WTC11 (cell line): ENCODE measurements at regions not wholly inside any gene's neighbourhood (a gene's known extent, or its start where the extent isn't known, plus 50 kb on each side); places are given as distances from the start of the nearest gene placed in this dataset.
"Not testable (repeated sequence)": the region's sequence is repeated elsewhere in the genome, so short reads cannot be mapped to it uniquely, and the experiment has no call there.

Experiments used
- ATAC-seq: fragments of 200-7000 bp; cut with Tn5 transposase; 2 replicates; pipeline ENCODE4 v1.10.0; 2021; ENCODE audit warnings: mild to moderate bottlenecking, moderate library complexity
- CTCF ChIA-PET: fragments of 300-600 bp; sonication (Branson Sonifier 250); formaldehyde crosslinking; loops from one replicate; lab custom pipeline; 2021; ENCODE audit warnings: antibody characterized with exemption; lab: Charles Lee
- POLR2A ChIA-PET: fragments of 350-600 bp; sonication (Branson Sonifier 250); formaldehyde crosslinking; loops from one replicate; lab custom pipeline; 2021; ENCODE audit warnings: antibody characterized with exemption; lab: Charles Lee
- DNase-seq: peaks from one replicate; pipeline ENCODE4 v3.0.0; 2021; ENCODE audit warnings: low spot score
- H3K27ac Mint-ChIP-seq: 2 replicates; pipeline ENCODE4 v1.8.0; 2021; ENCODE audit warnings: mixed read lengths
- H3K27me3 Mint-ChIP-seq: 2 replicates; pipeline ENCODE4 v1.8.0; 2021; ENCODE audit warnings: low read depth, mild to moderate bottlenecking, moderate library complexity, mixed read lengths
- H3K36me3 Mint-ChIP-seq: 2 replicates; pipeline ENCODE4 v1.8.0; 2021; ENCODE audit warnings: mixed read lengths
- H3K4me1 Mint-ChIP-seq: 2 replicates; pipeline ENCODE4 v1.8.0; 2022; ENCODE audit warnings: mixed read lengths
- H3K4me3 Mint-ChIP-seq: 2 replicates; pipeline ENCODE4 v1.8.0; 2021; ENCODE audit warnings: mild to moderate bottlenecking, moderate library complexity, mixed read lengths
- H3K9me3 Mint-ChIP-seq: 2 replicates; pipeline ENCODE4 v1.8.0; 2021; ENCODE audit warnings: mixed read lengths
- CREM ChIP-seq: sonication (generic); formaldehyde crosslinking; IDR thresholded peaks from 2 replicates; pipeline ENCODE4 v1.8.1; 2022; ENCODE audit warnings: mild to moderate bottlenecking, missing genetic modification reagents, moderate library complexity
- CTCF ChIP-seq: fragments of 200-600 bp; IDR thresholded peaks from 2 replicates; pipeline ENCODE4 v1.8.0; 2022; ENCODE audit warnings: antibody characterized with exemption
- EMX1 ChIP-seq: fragments of 250-450 bp; sonication (Bioruptor Pico); IDR thresholded peaks from 2 replicates; pipeline ENCODE4 v1.8.0; 2021; ENCODE audit warnings: mild to moderate bottlenecking
- ESRRA ChIP-seq: sonication (generic); formaldehyde crosslinking; IDR thresholded peaks from 2 replicates; pipeline ENCODE4 v1.8.1; 2022; ENCODE audit warnings: mild to moderate bottlenecking, missing genetic modification reagents, borderline replicate concordance
- ETV6 ChIP-seq: sonication (generic); formaldehyde crosslinking; IDR thresholded peaks from 2 replicates; pipeline ENCODE4 v1.8.1; 2022; ENCODE audit warnings: mild to moderate bottlenecking, missing genetic modification reagents
- FOXP4 ChIP-seq: sonication (generic); formaldehyde crosslinking; IDR thresholded peaks from 2 replicates; pipeline ENCODE4 v1.8.0; 2022; ENCODE audit warnings: mild to moderate bottlenecking, missing genetic modification reagents
- HMGXB4 ChIP-seq: sonication (generic); formaldehyde crosslinking; IDR thresholded peaks from 2 replicates; pipeline ENCODE4 v1.8.1; 2023; ENCODE audit warnings: mild to moderate bottlenecking, moderate library complexity, missing genetic modification reagents
- MYBL2 ChIP-seq: sonication (generic); formaldehyde crosslinking; IDR thresholded peaks from 2 replicates; pipeline ENCODE4 v1.8.1; 2023; ENCODE audit warnings: mild to moderate bottlenecking, moderate library complexity, missing genetic modification reagents
- NFATC4 ChIP-seq: fragments of 250-450 bp; sonication (Bioruptor Pico); IDR thresholded peaks from 2 replicates; pipeline ENCODE4 v1.9.0; 2021; ENCODE audit warnings: mild to moderate bottlenecking
- RORB ChIP-seq: fragments of 250-450 bp; sonication (Bioruptor Pico); IDR thresholded peaks from 2 replicates; pipeline ENCODE4 v1.9.0; 2021; ENCODE audit warnings: mild to moderate bottlenecking
- TCF7 ChIP-seq: sonication (generic); formaldehyde crosslinking; IDR thresholded peaks from 2 replicates; pipeline ENCODE4 v1.8.0; 2022; ENCODE audit warnings: mild to moderate bottlenecking, low read depth, missing genetic modification reagents, moderate library complexity
- ZNF317 ChIP-seq: sonication (generic); formaldehyde crosslinking; IDR thresholded peaks from 2 replicates; pipeline ENCODE4 v1.8.1; 2023; ENCODE audit warnings: low read depth, mild to moderate bottlenecking, moderate library complexity, missing genetic modification reagents, borderline replicate concordance
- ZNF396 ChIP-seq: fragments of 250-450 bp; sonication (Bioruptor Pico); IDR thresholded peaks from 2 replicates; pipeline ENCODE4 v1.8.0; 2021; ENCODE audit warnings: mild to moderate bottlenecking, moderate library complexity, borderline replicate concordance
- TF ChIP-seq, protein P1 (sequence below): sonication (generic); formaldehyde crosslinking; IDR thresholded peaks from 2 replicates; pipeline ENCODE4 v1.8.1; 2022; ENCODE audit warnings: low read depth, mild to moderate bottlenecking, moderate library complexity, missing genetic modification reagents, borderline replicate concordance
- TF ChIP-seq, protein P2 (sequence below): fragments of 250-450 bp; sonication (Bioruptor Pico); IDR thresholded peaks from 2 replicates; pipeline ENCODE4 v1.9.0; 2021; ENCODE audit warnings: mild to moderate bottlenecking
- TF ChIP-seq, protein P3 (sequence below): fragments of 250-450 bp; sonication (Bioruptor Pico); IDR thresholded peaks from 2 replicates; pipeline ENCODE4 v1.9.0; 2021; ENCODE audit warnings: moderate library complexity, mild to moderate bottlenecking, inconsistent platforms, borderline replicate concordance

DNA sequence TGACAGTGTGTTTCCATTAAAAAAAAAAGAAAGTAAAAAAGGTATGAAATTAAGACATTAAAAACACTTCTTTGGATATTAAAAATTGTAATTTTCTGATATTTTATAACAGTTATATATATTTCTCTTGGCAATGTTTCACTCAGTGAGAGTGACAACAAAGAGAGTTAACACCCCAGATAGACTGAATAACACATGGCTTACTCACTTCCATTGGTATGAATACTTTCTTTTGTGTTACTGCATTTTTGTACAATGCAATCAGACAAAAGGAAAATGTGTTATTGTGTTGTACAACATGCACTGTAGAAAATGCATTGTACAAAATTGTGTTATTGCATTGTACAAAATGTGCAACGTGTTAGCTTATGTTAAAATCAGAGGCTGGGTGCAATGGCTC, 676.6 kb upstream of the AMELY start:
- H3K4me3 Mint-ChIP-seq, DNase-seq, ATAC-seq: not testable (repeated sequence)

DNA sequence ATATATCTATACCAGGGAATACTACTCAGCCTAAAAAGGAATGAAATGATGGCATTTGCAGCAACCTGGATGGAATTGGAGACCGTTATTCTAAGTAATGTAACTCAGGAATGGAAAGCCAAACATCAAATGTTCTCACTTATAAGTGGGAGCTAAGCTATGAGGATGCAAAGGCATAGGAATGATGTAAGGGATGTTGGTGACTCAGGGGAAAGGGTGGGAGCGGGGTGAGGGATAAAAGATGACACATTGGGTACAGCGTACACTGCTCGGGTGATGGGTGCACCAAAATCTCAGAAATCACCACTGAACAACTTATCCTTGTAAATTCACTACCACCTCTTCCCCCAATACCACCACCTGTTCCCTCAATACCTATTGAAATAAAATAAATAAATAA, 651.0 kb upstream of the AMELY start:
- Mint-ChIP-seq H3K9me3 (no peaks in the 10 kb centered on the region), H3K27me3 (no peaks in the 10 kb centered on the region), H3K36me3 (no peaks in the 10 kb centered on the region), H3K4me1 (no peaks in the 10 kb centered on the region), H3K4me3 (no peak overlapping the region), H3K27ac (no peak overlapping the region)
- no peak for TF ChIP-seq NFATC4 (CRISPR knock-in tag)
- TF ChIP-seq, protein P1, sequence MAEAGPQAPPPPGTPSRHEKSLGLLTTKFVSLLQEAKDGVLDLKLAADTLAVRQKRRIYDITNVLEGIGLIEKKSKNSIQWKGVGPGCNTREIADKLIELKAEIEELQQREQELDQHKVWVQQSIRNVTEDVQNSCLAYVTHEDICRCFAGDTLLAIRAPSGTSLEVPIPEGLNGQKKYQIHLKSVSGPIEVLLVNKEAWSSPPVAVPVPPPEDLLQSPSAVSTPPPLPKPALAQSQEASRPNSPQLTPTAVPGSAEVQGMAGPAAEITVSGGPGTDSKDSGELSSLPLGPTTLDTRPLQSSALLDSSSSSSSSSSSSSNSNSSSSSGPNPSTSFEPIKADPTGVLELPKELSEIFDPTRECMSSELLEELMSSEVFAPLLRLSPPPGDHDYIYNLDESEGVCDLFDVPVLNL (CRISPR knock-in tag): no peak
- TF ChIP-seq CTCF: no peak
- TF ChIP-seq CREM: no peak
- TF ChIP-seq ETV6 (CRISPR knock-in tag): no peak
- TF ChIP-seq, protein P2, sequence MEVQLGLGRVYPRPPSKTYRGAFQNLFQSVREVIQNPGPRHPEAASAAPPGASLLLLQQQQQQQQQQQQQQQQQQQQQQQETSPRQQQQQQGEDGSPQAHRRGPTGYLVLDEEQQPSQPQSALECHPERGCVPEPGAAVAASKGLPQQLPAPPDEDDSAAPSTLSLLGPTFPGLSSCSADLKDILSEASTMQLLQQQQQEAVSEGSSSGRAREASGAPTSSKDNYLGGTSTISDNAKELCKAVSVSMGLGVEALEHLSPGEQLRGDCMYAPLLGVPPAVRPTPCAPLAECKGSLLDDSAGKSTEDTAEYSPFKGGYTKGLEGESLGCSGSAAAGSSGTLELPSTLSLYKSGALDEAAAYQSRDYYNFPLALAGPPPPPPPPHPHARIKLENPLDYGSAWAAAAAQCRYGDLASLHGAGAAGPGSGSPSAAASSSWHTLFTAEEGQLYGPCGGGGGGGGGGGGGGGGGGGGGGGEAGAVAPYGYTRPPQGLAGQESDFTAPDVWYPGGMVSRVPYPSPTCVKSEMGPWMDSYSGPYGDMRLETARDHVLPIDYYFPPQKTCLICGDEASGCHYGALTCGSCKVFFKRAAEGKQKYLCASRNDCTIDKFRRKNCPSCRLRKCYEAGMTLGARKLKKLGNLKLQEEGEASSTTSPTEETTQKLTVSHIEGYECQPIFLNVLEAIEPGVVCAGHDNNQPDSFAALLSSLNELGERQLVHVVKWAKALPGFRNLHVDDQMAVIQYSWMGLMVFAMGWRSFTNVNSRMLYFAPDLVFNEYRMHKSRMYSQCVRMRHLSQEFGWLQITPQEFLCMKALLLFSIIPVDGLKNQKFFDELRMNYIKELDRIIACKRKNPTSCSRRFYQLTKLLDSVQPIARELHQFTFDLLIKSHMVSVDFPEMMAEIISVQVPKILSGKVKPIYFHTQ: no peak
- TF ChIP-seq ZNF317: no peak
- no peak for TF ChIP-seq ESRRA (CRISPR knock-in tag)
- no peak for TF ChIP-seq MYBL2 (CRISPR knock-in tag)
- TF ChIP-seq HMGXB4: no peak
- no peak for TF ChIP-seq TCF7 (CRISPR knock-in tag)
- no peak for TF ChIP-seq ZNF396 (CRISPR knock-in tag)
- no peak for TF ChIP-seq FOXP4 (CRISPR knock-in tag)
- TF ChIP-seq, protein P3, sequence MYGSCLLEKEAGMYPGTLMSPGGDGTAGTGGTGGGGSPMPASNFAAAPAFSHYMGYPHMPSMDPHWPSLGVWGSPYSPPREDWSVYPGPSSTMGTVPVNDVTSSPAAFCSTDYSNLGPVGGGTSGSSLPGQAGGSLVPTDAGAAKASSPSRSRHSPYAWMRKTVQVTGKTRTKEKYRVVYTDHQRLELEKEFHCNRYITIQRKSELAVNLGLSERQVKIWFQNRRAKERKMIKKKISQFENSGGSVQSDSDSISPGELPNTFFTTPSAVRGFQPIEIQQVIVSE (CRISPR knock-in tag): no peak
- TF ChIP-seq EMX1 (CRISPR knock-in tag): no peak
- no peak for TF ChIP-seq RORB (CRISPR knock-in tag)
- ChIA-PET CTCF (no interaction called here), POLR2A (no interaction called here)
- DNase-seq (no peak), ATAC-seq (no peak)

More for the DNA sequence above, 676.6 kb upstream of the AMELY start:
- H3K4me1 Mint-ChIP-seq, POLR2A ChIA-PET, H3K9me3 Mint-ChIP-seq, H3K27ac Mint-ChIP-seq, H3K27me3 Mint-ChIP-seq, H3K36me3 Mint-ChIP-seq, CTCF ChIA-PET: not testable (repeated sequence)
